GM18519 (cell line): ENCODE measurements at regions not wholly inside any gene's neighbourhood (a gene's known extent, or its start where the extent isn't known, plus 50 kb on each side); places are given as distances from the start of the nearest gene placed in this dataset.
"Not testable (repeated sequence)": the region's sequence is repeated elsewhere in the genome, so short reads cannot be mapped to it uniquely, and the experiment has no call there.

Source experiments
- ATAC-seq: cut with Tn5 transposase; IDR thresholded peaks from one replicate; pipeline ENCODE4 v1.9.1; 2021; ENCODE audit warnings: mild to moderate bottlenecking, moderate library complexity; ENCODE audit not compliant: unreplicated experiment, low FRiP score

DNA sequence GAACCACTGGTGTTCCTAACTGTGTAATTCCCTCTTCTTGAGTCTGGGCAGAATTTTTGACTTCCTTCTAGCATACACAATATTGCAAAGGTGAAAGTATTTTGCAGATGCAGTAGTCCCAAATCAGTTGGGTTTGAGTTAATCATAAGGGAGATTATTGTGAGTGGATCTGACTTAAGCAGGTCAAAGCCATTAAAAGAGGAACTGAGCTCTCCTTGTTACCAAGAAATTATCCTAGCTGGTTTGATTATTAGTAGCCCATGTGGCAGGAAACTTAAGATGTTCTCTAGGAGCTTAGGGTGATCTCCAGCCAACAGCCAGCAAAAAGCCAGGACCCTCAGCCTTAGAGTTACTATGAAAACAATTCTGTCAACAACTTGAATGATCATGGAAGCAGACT lies 221.8 kb downstream of the RPIA start:
- no peak for ATAC-seq

GRCh38 chr2:88919087-88919738 lies 227.7 kb downstream of the RPIA start:
- ATAC-seq, result no peak

DNA sequence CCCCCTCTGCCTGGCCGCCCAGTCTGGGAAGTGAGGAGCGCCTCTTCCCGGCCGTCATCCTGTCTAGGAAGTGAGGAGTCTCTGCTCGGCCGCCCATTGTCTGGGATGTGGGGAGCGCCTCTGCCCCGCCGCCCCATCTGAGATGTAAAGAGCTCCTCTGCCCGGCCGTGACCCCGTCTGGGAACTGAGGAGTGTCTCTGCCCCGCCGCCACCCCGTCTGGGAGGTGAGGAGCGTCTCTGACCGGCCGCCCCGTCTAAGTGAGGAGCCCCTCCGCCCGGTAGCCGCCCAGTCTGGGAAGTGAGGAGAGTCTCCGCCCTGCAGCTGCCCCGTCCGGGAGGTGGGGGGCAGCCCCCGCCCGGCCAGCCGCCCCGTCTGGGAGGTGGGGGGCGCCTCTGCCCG lies 228.9 kb downstream of the RPIA start:
- not testable (repeated sequence) for ATAC-seq

- no peak for ATAC-seq
Measured at GRCh38 chr2:88924533-88924932, 233.1 kb downstream of the RPIA start.

GRCh38 chr2:88925770-88926462 lies 234.4 kb downstream of the RPIA start:
- ATAC-seq, result no peak

GRCh38 chr2:88927128-88927527 lies 235.7 kb downstream of the RPIA start:
- no peak for ATAC-seq

- ATAC-seq, result no peak
Measured at GRCh38 chr2:88930659-88931058, 239.2 kb downstream of the RPIA start.

DNA sequence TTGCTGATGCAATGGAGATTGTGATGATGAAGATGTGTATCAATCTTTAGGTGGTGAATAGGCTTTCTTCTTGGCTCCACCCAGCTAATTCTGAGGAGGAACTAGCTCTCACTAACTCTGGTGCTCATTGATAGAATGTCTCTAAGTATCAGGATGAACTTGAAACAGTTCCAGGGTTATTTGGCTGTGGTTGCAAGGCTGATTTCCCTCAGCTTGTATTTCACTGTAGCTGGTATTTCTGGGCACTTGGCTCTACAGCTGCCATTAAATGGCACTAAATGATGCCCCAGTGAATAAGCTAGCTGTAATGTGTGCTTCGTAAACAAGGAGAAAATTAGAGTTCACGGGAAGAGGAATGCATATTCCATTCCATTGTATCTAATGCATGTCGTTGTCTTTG lies 241.2 kb downstream of the RPIA start:
- ATAC-seq, result no peak

DNA sequence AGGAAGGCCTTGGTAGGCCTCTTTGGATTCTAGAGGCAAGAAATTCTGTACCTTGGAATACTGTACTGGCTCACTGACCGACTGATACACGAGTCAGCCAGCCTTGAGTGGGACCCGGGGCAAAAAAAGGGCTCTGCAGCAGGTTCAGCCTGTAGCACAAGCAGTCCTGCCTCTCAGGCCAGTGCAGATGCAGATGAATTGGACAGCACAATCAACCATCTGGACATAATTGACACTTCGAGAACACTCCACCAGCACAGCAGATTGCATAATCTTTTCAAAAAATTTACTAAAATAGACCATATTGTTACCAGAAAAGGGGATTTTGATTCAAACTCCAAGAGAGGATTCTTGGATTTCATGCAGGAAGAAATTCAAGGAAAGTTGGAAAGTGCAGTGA lies 241.6 kb downstream of the RPIA start:
- ATAC-seq, result no peak

GRCh38 chr2:88933980-88934379 lies 242.5 kb downstream of the RPIA start:
- no peak for ATAC-seq

DNA sequence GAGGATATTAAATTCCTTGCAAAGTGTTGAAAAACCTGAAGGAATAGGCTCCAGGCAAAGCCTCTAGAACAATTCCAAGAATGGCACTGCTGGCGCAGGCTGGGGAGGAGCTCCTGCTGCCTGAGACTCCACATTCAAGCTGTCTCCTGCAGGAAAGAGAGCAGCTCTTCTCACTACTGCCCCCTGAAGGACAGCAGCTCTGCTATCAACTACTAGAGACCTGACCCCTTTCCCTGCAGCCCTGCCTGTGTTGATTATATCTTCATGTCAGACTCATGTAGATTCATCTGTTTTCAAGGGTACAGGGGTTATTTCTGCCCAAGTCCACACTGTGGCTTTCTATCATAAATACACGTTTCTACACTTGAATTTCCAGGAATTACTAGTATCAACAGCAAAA lies 249.7 kb downstream of the RPIA start:
- ATAC-seq, result not testable (repeated sequence)

DNA sequence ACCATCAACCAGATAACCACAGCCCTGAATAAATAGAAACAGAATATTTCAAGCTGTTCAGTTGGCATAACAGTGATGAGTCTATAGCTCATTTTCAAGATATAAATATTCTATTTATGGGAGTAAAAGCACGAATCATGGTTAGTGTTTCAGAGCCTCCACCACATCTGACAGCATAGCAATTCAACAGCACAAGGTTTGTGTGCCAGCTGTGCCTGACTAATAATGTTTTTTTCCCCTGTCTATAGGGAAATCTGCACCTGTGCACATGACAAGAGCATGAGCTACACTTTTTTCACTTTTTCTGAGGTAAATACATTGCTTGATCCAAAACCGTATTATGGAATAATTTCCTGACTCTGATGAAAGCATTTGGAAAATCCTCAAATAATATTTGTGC lies 251.3 kb downstream of the RPIA start:
- no peak for ATAC-seq

DNA sequence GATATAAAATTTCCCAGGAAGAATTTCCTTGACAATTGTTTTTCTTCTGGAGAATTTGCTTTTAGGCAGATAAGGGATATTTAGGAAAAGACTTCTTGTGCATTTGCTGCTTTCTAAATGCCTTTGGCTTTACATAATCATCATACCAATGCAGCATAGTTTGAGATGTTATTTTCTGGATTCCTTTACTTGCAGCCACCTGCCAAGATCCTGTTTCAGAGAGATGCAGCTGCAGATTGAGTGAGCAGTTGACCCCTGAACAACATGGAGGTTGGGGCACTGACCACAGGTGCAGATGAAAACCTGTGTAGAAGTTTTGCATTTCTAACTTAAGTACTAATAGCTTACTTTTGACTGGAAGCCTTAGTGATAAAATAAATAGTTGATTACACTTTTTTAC lies 257.9 kb downstream of the RPIA start:
- ATAC-seq, result no peak

- no peak for ATAC-seq
Measured at GRCh38 chr2:88950010-88950409, 258.5 kb downstream of the RPIA start.

DNA sequence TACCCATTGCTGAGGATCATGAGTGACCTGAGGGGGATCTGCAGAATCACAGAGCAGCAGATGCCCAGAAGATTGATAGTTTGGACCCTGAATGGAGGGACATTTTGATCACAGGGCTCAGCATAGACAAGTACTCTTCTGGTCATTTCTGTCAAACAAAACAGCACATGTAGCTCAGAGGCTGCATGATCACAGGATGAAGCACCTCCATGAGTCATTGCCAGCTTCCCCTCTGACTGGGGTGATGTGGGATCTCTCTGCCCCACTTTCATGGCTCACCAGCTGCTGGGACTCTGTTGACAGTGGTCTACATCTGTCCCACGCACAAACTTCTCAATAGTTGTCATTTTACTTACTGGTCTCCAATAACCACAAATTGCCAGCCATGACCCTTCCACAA lies 264.1 kb downstream of the RPIA start:
- ATAC-seq, result no peak

DNA sequence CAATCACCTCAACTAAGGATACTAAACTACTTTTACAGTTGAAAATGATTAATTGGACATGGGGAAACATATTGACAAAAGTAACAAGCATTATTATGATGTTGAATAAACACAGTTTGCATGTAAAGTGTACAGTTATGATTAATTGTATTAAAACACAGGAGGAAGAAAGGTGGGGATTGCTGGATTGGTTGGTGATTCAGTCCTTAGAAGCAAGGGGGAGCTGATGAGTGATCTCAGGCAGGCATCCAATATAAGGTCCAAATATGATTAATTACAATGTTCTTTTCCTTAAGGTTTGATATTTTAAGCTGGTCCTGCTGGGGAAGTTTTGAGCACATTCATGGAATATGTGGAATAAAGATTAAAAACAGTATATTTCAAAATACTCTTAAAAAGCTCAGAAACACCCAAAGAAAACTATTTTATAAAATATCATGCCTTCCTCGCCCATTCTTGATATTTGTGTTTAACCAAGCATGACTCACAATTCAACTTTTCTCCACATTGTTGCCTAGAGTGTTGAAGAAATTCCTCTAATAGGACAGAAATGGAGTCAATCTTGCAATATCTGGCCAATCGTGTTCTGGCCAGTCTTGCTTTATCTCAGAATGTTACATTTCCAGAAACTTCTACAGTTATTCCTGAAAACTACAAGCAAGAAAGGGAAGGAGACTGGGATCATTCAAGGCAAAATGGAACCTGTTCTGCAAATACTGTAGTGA lies 268.2 kb downstream of the RPIA start:
- ATAC-seq, result no peak

GRCh38 chr2:88961323-88961722 lies 269.9 kb downstream of the RPIA start:
- ATAC-seq, result not testable (repeated sequence)

DNA sequence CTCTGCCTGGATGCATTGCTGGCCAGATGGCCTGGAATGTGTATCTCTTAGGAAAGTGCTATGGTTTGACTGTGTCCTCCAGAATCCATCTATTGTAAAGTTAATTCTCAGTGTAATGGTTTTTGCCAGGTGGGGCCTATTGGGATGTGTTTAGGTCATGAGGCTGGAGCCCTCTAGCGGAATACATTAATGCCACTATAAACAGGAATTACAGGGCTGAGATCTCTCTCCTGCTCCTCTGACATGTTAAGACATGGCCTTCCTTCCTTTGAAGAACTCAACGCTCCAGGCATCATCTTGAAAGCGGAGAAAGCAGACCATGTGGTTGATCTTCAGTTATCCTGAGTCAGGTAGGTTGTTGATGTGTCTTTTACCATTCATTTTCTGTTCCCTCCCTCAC lies 276.4 kb downstream of the RPIA start:
- no peak for ATAC-seq

DNA sequence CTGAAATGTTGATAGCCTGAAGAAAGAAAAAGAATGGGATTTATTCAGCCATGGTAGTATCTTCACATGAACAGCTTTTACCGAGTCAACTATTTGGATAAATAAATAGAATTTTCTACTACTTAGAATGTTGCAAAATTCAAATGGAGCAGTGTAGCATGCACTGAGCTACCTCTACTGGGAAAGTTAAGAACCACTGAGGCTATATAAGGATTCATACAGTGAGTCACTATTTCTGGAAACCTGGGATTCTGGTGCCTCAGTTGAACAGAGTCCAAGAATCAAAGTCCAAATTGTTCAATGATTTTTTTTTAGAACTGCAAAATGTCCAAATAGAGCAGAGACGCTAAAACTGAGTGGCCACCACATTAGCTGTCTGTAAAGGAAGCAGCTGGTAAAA lies 286.5 kb downstream of the RPIA start:
- not testable (repeated sequence) for ATAC-seq

DNA sequence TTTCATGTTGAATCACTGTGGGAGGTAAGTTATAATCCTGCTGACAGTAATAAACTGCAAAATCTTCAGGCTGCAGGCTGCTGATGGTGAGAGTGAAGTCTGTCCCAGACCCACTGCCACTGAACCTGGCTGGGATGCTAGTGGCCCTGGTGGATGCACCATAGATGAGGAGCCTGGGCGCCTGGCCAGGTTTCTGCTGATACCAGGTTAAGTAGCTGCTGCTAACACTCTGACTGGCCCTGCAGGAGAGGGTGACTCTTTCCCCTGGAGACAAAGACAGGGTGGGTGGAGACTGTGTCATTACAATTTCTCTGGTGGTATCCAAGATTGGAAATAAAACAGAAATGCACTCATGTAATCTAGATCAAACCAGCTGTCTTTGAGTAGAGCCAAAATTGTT lies 287.0 kb downstream of the RPIA start:
- not testable (repeated sequence) for ATAC-seq

DNA sequence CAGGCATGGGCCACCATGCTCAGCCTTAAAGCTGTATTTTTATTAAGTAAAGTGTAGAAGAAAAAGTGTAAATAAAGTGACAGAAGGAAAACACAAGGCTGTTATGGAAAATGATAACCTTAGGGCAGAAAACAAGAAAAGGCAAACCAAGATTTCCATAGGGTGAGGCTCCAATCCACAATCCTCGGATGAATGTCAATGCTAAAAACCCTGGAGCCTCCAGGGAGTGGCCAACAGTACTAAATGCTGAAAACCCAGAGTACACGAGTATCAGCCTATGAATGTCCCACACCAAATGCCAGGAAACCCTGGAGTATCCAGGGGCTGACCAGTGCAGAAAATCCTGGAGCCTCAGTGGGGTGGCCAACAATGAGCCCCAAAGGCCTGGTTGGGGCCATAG lies 292.6 kb downstream of the RPIA start:
- not testable (repeated sequence) for ATAC-seq
